ENCODE measurements at regions not wholly inside any gene's neighbourhood (a gene's known extent, or its start where the extent isn't known, plus 50 kb on each side); places are given as distances from the start of the nearest gene placed in this dataset.
A peak's percentile ranks its signal among the peaks of the same experiment; 100 is the strongest.

DNA sequence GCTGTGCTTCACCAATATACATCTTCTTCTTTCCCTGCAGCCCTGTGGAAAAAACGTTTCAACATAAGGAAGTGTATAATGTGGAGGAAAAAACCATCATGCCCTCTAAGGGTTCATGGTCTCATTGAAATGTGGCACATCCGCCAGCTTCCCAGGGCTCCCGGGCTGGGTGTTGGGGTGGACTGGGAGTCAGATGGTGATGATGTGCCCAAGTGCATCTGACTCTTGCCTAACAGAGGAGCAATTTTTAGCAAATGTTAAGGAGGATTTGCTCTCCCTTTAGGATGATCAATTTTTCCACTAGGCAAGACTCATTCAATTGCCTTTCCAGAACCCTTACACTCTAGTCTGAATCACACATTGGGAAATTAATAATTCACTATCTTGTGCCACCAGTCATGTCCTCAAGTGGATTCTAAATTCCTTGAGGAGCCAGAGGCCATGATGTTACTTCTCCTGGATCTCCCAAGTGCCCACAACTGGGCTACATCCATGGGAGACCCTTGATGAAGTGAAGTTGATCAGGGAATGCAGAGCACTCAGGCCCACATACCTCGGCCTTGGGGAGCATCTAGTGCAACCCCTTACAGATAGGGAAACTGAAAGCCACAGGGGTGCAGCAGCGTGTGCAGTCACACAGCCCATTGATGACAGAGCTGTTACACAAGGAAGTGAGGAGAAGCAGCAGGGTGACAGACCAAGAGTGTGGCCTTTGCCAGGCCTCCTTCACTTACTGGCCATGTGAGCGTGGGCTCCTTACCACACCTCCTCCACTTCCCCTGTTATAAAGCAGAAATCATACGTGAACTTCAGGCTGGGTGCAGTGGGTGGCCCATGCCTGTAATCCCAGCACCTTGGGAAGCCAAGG is 100.0 kb upstream of the SLC44A3 start (continued):
- TF ChIP-seq BHLHE40 (IDR thresholded peaks at IDR 0.05; ENCODE audit: low read depth, low read length) = no peak

DNA sequence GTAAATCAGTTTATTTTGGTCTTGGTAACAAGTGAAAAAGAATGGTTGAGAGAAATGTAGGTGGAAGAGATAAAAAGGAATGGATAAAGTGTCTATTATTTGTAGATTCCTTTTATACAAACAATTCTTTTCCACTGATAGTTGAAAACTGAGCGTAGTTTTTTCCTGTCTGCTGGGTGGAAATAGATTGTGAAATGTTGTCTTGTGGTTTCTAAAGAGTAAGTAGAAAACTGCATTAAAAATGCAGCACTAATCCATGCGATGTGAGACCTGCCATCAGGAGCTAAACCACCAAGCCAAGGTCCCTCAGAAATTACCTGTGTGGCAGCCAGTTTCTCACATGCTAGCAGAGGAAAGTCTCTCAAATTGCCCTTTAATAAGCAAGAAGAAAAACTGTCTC is 103.2 kb upstream of the SLC44A3 start:
- Histone ChIP-seq H4K20me1 (ENCODE audit: insufficient read depth, low read length) (no peaks in the 10 kb centered on the region), H4K8ac (ENCODE audit: low read depth in 2 of 2, low read length in 2 of 2) (peak overlapping the region; percentile 17 to 83; a peak in 2 of 4 replicates), H3K56ac (ENCODE audit: extremely low read depth, insufficient read depth, low read length) (no peak overlapping the region), H3K27ac (ENCODE audit: insufficient read depth, low read length) (no peak overlapping the region), H2AK5ac (ENCODE audit: low read depth, low read length) (peak overlapping the region; percentile 63; the same call in 1 of the 2 replicates), H3K9ac (ENCODE audit: low read depth, low read length) (no peak overlapping the region; the same call in 1 of the 2 replicates), H2BK15ac (ENCODE audit: low read depth, low read length) (peak overlapping the region; percentile 72; the same call in 2 of the 3 replicates), H3K9me3 (ENCODE audit: control insufficient read depth, insufficient read depth, low read length) (no peaks in the 10 kb centered on the region), H2BK5ac (ENCODE audit: low read depth, low read length, poor library complexity, severe bottlenecking) (peak overlapping the region; percentile 38), H3K27me3 (ENCODE audit: control insufficient read depth, insufficient read depth, low read length) (no peaks in the 10 kb centered on the region), H3K4ac (ENCODE audit: low read depth, low read length) (peak overlapping the region; percentile 78; the same call in 1 of the 2 replicates), H4K5ac (ENCODE audit: low read depth, low read length) (peak overlapping the region; percentile 25; the same call in 1 of the 2 replicates), H3K4me1 (ENCODE audit: control insufficient read depth, insufficient read depth, low read length) (peaks cover 12% of the 10 kb centered on the region), H3K36me3 (ENCODE audit: control insufficient read depth, insufficient read depth, low read length) (no peaks in the 10 kb centered on the region), H3K79me1 (ENCODE audit: low read depth in 1 of 2, low read length in 2 of 2) (0 out of 4 replicates have a peak, but pooled peaks cover 0 to 8% of the 10 kb centered on the region in 2 experiments), H3K14ac (replicated peaks; ENCODE audit: low read depth, low read length) (peak overlapping the region; percentile 78; the same call in 1 of the 2 replicates), H4K91ac (ENCODE audit: insufficient read depth, low read depth, low read length) (peak overlapping the region; percentile 76), H2BK20ac (ENCODE audit: low read depth, low read length) (peak overlapping the region; percentile 90; the same call in 1 of the 2 replicates), H2BK120ac (ENCODE audit: low read depth, low read length) (peak overlapping the region; percentile 88), H3K4me3 (ENCODE audit: insufficient read depth, low read depth, low read length) (no peak overlapping the region), H2AK9ac (replicated peaks; ENCODE audit: low read depth, low read length, poor library complexity) (no peak overlapping the region), H3K9me1 (ENCODE audit: insufficient read depth, low read length) (peaks cover 7% of the 10 kb centered on the region), H2AFZ (replicated peaks; ENCODE audit: low read length, poor library complexity) (no peak overlapping the region), H3K4me2 (ENCODE audit: low read depth, low read length) (no peak overlapping the region), H3K18ac (ENCODE audit: low read depth, low read length) (peak overlapping the region; percentile 38), H3K23ac (ENCODE audit: low read depth, low read length) (peak overlapping the region; percentile 34; the same call in 1 of the 2 replicates)
- ATAC-seq (ENCODE audit: low read depth) (no peak), DNase-seq (no peak)
- in situ Hi-C loops (cut with MboI; ENCODE audit: low sequenced_read_pairs) (no loop called here), dilution Hi-C loops (cut with HindIII; ENCODE audit: low sequenced_read_pairs, unreplicated experiment) (no loop called here), intact Hi-C loops (cut with micrococcal nuclease) (no loop called here)
- BruUV-seq (replicated peaks) = no TSS peak
- peak; percentile 71 for TF ChIP-seq CEBPB (IDR thresholded peaks at IDR 0.05; ENCODE audit: low read depth, low read length)
- no peak for TF ChIP-seq MAFK (IDR thresholded peaks at IDR 0.05; ENCODE audit: low read depth, low read length)
- WGBS, 2 experiments (ENCODE audit: extremely low coverage in 2 of 2, insufficient read length in 1 of 2) = no CpG with 5 or more reads among the region's 2 CpGs
- ChIA-PET POLR2A (ENCODE audit: unreplicated experiment) (no interaction called here), CTCF (no interaction called here)
